Peyer's patch (tissue), 4 donors: ENCODE measurements at regions not wholly inside any gene's neighbourhood (a gene's known extent, or its start where the extent isn't known, plus 50 kb on each side); places are given as distances from the start of the nearest gene placed in this dataset.

ENCODE experiments used
- CTCF ChIP-seq, 6 experiments: fragments of 450-650 bp in 4 of 6; fragments of 200-600 bp in 2 of 6; sonication (generic) in 1 of 6; IDR thresholded peaks; one replicate each; pipeline ENCODE4 v1.5.1; 2017 to 2019; ENCODE audit warnings: antibody characterized with exemption in 6 of 6, mild to moderate bottlenecking in 3 of 6, moderate library complexity in 1 of 6
- POLR2A ChIP-seq, 2 donors: fragments of 450-650 bp; IDR thresholded peaks; one replicate each; pipeline ENCODE4 v1.5.1; 2017; ENCODE audit warnings: antibody characterized with exemption in 2 of 2, mild to moderate bottlenecking in 2 of 2, moderate library complexity in 2 of 2

GRCh38 chr5:100676817-100677631 is 141.8 kb downstream of the FAM174A start:
- TF ChIP-seq POLR2A (IDR thresholded peaks at IDR 0.05) (no peak), CTCF (IDR thresholded peaks at IDR 0.05) (no peak)
